ENCODE measurements at regions not wholly inside any gene's neighbourhood (a gene's known extent, or its start where the extent isn't known, plus 50 kb on each side); places are given as distances from the start of the nearest gene placed in this dataset.
"Not testable (repeated sequence)": the region's sequence is repeated elsewhere in the genome, so short reads cannot be mapped to it uniquely, and the experiment has no call there.

- no peak overlapping the region for H3K4me3 ChIP-seq (ENCODE audit: low read depth, low read length)
- DNase-seq (ENCODE audit: low read depth) = no peak
- TF ChIP-seq CTCF (IDR thresholded peaks at IDR 0.05; ENCODE audit: low read depth, low read length, missing control alignments) = no peak
Observed at GRCh38 chr2:145798419-145798818, 1278.5 kb upstream of the ZEB2 start.

- DNase-seq (ENCODE audit: low read depth) = no peak
- H3K4me3 ChIP-seq (ENCODE audit: low read depth, low read length) = no peak overlapping the region
- no peak for TF ChIP-seq CTCF (IDR thresholded peaks at IDR 0.05; ENCODE audit: low read depth, low read length, missing control alignments)
Observed at GRCh38 chr2:145797692-145798091, 1277.8 kb upstream of the ZEB2 start.

- TF ChIP-seq CTCF (IDR thresholded peaks at IDR 0.05; ENCODE audit: low read depth, low read length, missing control alignments) = no peak
- no peak overlapping the region for H3K4me3 ChIP-seq (ENCODE audit: low read depth, low read length)
- no peak for DNase-seq (ENCODE audit: low read depth)
Observed at GRCh38 chr2:145792745-145793144, 1272.8 kb upstream of the ZEB2 start.

GRCh38 chr2:145789636-145790035 lies 1269.7 kb upstream of the ZEB2 start:
- DNase-seq (ENCODE audit: low read depth) = no peak
- no peak for TF ChIP-seq CTCF (IDR thresholded peaks at IDR 0.05; ENCODE audit: low read depth, low read length, missing control alignments)
- H3K4me3 ChIP-seq (ENCODE audit: low read depth, low read length) = no peak overlapping the region

- not testable (repeated sequence) for DNase-seq (ENCODE audit: low read depth); H3K4me3 ChIP-seq (ENCODE audit: low read depth, low read length)
Observed at GRCh38 chr2:145787597-145788361, 1267.9 kb upstream of the ZEB2 start.

GRCh38 chr2:145782607-145783006 lies 1262.7 kb upstream of the ZEB2 start:
- H3K4me3 ChIP-seq (ENCODE audit: low read depth, low read length); DNase-seq (ENCODE audit: low read depth): not testable (repeated sequence)

- no peak for TF ChIP-seq CTCF (IDR thresholded peaks at IDR 0.05; ENCODE audit: low read depth, low read length, missing control alignments)
- DNase-seq (ENCODE audit: low read depth) = no peak
- H3K4me3 ChIP-seq (ENCODE audit: low read depth, low read length) = no peak overlapping the region
Observed at GRCh38 chr2:145777914-145778313, 1258.0 kb upstream of the ZEB2 start.

GRCh38 chr2:145777297-145777696 lies 1257.4 kb upstream of the ZEB2 start:
- DNase-seq (ENCODE audit: low read depth) = no peak
- TF ChIP-seq CTCF (IDR thresholded peaks at IDR 0.05; ENCODE audit: low read depth, low read length, missing control alignments) = no peak
- no peak overlapping the region for H3K4me3 ChIP-seq (ENCODE audit: low read depth, low read length)

Data from GM12864 (cell line).